ENCODE measurements at regions not wholly inside any gene's neighbourhood (a gene's known extent, or its start where the extent isn't known, plus 50 kb on each side); places are given as distances from the start of the nearest gene placed in this dataset.

DNA sequence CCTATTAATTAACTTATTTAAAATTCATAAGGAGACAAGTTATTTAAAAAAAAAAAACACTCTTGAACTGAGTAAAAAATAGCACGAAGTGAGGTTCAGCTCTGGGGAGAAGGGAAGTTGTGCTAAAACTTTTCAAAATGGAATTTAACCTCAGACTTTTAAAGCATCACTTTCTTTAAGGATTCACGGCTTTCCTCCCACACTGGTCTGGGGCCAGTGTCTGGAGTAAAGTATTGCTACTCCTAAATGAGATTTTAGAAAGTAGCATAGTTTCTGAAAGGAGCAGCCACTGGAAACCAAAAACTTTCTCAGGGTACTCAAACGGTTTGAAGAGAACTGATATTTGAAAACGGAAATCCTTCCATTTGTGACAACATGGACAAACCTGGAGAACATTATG, 97.7 kb upstream of the CYP1B1 start:
- Histone ChIP-seq H3K56ac (ENCODE audit: insufficient read length, low read depth, low read length) (no peak overlapping the region), H2BK20ac (ENCODE audit: low read depth, low read length, poor library complexity, severe bottlenecking) (no peak overlapping the region), H3K14ac (ENCODE audit: insufficient read depth, low read length) (no peak overlapping the region), H4K8ac (replicated peaks; ENCODE audit: insufficient read length, low read depth, low read length) (no peak overlapping the region), H4K20me1 (ENCODE audit: control insufficient read depth, insufficient read depth, insufficient read length) (no peaks in the 10 kb centered on the region), H3K27ac (ENCODE audit: insufficient read length, low read depth, low read length) (no peak overlapping the region), H3K9me3 (ENCODE audit: control insufficient read depth, low read depth, low read length) (no peaks in the 10 kb centered on the region), H3K4ac (ENCODE audit: low read depth, low read length) (no peak overlapping the region), H3K79me1 (ENCODE audit: insufficient read depth, low read depth, low read length, poor library complexity, severe bottlenecking) (no peaks in the 10 kb centered on the region), H3K23ac (ENCODE audit: insufficient read length, low read depth, low read length) (no peak overlapping the region), H3K4me2 (ENCODE audit: insufficient read depth, insufficient read length, low read length) (no peak overlapping the region), H3K9ac (ENCODE audit: extremely low read depth, insufficient read length, low read length) (no peak overlapping the region), H3T11ph (ENCODE audit: low read length) (no peak overlapping the region), H3K27me3 (ENCODE audit: insufficient read depth, low read length) (no peaks in the 10 kb centered on the region), H4K5ac (ENCODE audit: insufficient read length, low read depth, low read length) (no peak overlapping the region), H2BK15ac (ENCODE audit: low read depth, low read length) (no peak overlapping the region), H3K4me1 (ENCODE audit: insufficient read depth, low read length) (no peaks in the 10 kb centered on the region), H2AK5ac (ENCODE audit: insufficient read length, low read length) (no peak overlapping the region), H2BK5ac (ENCODE audit: insufficient read length, low read length) (no peak overlapping the region), H4K91ac (ENCODE audit: insufficient read length, low read depth, low read length) (no peak overlapping the region), H3K79me2 (ENCODE audit: insufficient read depth, low read length) (no peaks in the 10 kb centered on the region), H2BK12ac (ENCODE audit: insufficient read length, low read depth, low read length) (no peak overlapping the region), H2AFZ (ENCODE audit: low read length) (no peak overlapping the region), H3K23me2 (ENCODE audit: insufficient read length, low read depth, low read length, poor library complexity, severe bottlenecking) (no peaks in the 10 kb centered on the region), H3K18ac (ENCODE audit: insufficient read length, low read depth, low read length) (no peak overlapping the region), H2BK120ac (ENCODE audit: low read depth, low read length, poor library complexity, severe bottlenecking) (no peak overlapping the region)
- Mint-ChIP-seq H3K4me3 (no peak overlapping the region), H3K27ac (no peak overlapping the region), H3K36me3 (ENCODE audit: insufficient read depth in 1 of 3, low read depth in 3 of 3) (no peaks in the 10 kb centered on the region), H3K4me1 (peaks cover 5% of the 10 kb centered on the region in 2 experiments; a peak in 1 of 4 replicates), H3K27me3 (ENCODE audit: low read depth) (0 out of 2 replicates have a peak, but pooled peaks cover 2% of the 10 kb centered on the region), H3K9me3 (no peaks in the 10 kb centered on the region; a peak in 1 of 5 replicates)
- TF ChIP-seq, protein P1, sequence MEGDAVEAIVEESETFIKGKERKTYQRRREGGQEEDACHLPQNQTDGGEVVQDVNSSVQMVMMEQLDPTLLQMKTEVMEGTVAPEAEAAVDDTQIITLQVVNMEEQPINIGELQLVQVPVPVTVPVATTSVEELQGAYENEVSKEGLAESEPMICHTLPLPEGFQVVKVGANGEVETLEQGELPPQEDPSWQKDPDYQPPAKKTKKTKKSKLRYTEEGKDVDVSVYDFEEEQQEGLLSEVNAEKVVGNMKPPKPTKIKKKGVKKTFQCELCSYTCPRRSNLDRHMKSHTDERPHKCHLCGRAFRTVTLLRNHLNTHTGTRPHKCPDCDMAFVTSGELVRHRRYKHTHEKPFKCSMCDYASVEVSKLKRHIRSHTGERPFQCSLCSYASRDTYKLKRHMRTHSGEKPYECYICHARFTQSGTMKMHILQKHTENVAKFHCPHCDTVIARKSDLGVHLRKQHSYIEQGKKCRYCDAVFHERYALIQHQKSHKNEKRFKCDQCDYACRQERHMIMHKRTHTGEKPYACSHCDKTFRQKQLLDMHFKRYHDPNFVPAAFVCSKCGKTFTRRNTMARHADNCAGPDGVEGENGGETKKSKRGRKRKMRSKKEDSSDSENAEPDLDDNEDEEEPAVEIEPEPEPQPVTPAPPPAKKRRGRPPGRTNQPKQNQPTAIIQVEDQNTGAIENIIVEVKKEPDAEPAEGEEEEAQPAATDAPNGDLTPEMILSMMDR (conservative IDR thresholded peaks at IDR 0.05): no peak
- no CpG with 5 or more reads among the region's 4 CpGs for WGBS (ENCODE audit: extremely low coverage, insufficient read length, low lambda C conversion rate)
- no peak for DNase-seq
